ENCODE measurements at regions not wholly inside any gene's neighbourhood (a gene's known extent, or its start where the extent isn't known, plus 50 kb on each side); places are given as distances from the start of the nearest gene placed in this dataset.

GRCh38 chr11:32225571-32226285, 134.9 kb downstream of the RCN1 start:
- no peak for DNase-seq (ENCODE audit: low read depth, low spot score)
- TF ChIP-seq CTCF (IDR thresholded peaks at IDR 0.05; ENCODE audit: low read depth, low read length): no peak
- Histone ChIP-seq H3K4me3 (ENCODE audit: low read depth, low read length) (no peak overlapping the region), H3K27me3 (ENCODE audit: control insufficient read depth, insufficient read depth, low read length) (peaks cover 2% of the 10 kb centered on the region), H3K9me3 (ENCODE audit: control insufficient read depth, insufficient read depth, low read length) (no peaks in the 10 kb centered on the region), H3K27ac (ENCODE audit: low read depth, low read length) (no peak overlapping the region)
- POLR2A ChIA-PET: no interaction called here
- CTCF ChIA-PET: no interaction called here

GRCh38 chr11:32226480-32226879, 135.6 kb downstream of the RCN1 start:
- Histone ChIP-seq H3K4me3 (ENCODE audit: low read depth, low read length) (no peak overlapping the region), H3K27ac (ENCODE audit: low read depth, low read length) (no peak overlapping the region), H3K9me3 (ENCODE audit: control insufficient read depth, insufficient read depth, low read length) (no peaks in the 10 kb centered on the region), H3K27me3 (ENCODE audit: control insufficient read depth, insufficient read depth, low read length) (peaks cover 2% of the 10 kb centered on the region)
- CTCF ChIA-PET: no interaction called here
- no peak for DNase-seq (ENCODE audit: low read depth, low spot score)
- no peak for TF ChIP-seq CTCF (IDR thresholded peaks at IDR 0.05; ENCODE audit: low read depth, low read length)
- POLR2A ChIA-PET: no interaction called here

- no peak overlapping the region for H3K4me3 ChIP-seq (ENCODE audit: low read depth, low read length)
- ChIA-PET CTCF (no interaction called here), POLR2A (no interaction called here)
- no peaks in the 10 kb centered on the region for H3K27me3 ChIP-seq (ENCODE audit: control insufficient read depth, insufficient read depth, low read length)
- H3K27ac ChIP-seq (ENCODE audit: low read depth, low read length): no peak overlapping the region
- no peak for DNase-seq (ENCODE audit: low read depth, low spot score)
- H3K9me3 ChIP-seq (ENCODE audit: control insufficient read depth, insufficient read depth, low read length): no peaks in the 10 kb centered on the region
- TF ChIP-seq CTCF (IDR thresholded peaks at IDR 0.05; ENCODE audit: low read depth, low read length): no peak
Measured at GRCh38 chr11:32229576-32230240, 138.8 kb downstream of the RCN1 start.

- DNase-seq (ENCODE audit: low read depth, low spot score): no peak
- H3K27me3 ChIP-seq (ENCODE audit: control insufficient read depth, insufficient read depth, low read length): no peaks in the 10 kb centered on the region
- no peak overlapping the region for H3K27ac ChIP-seq (ENCODE audit: low read depth, low read length)
- H3K4me3 ChIP-seq (ENCODE audit: low read depth, low read length): no peak overlapping the region
- CTCF ChIA-PET: interaction anchor here (0.6 to 1.4 kb wide), 7 partner anchors 10 to 584 kb away, joined by 3 to 11 read pairs (median 4); no protein-coding TSS in a partner anchor
- H3K9me3 ChIP-seq (ENCODE audit: control insufficient read depth, insufficient read depth, low read length): no peaks in the 10 kb centered on the region
- TF ChIP-seq CTCF (IDR thresholded peaks at IDR 0.05; ENCODE audit: low read depth, low read length): peak; percentile 68
- POLR2A ChIA-PET: no interaction called here
Measured at GRCh38 chr11:32231909-32232493, 141.1 kb downstream of the RCN1 start.

GRCh38 chr11:32232516-32232915, 141.6 kb downstream of the RCN1 start:
- CTCF ChIA-PET: interaction anchor here (0.6 to 1.4 kb wide), 7 partner anchors 9 to 583 kb away, joined by 3 to 11 read pairs (median 4); no protein-coding TSS in a partner anchor
- H3K27me3 ChIP-seq (ENCODE audit: control insufficient read depth, insufficient read depth, low read length): no peaks in the 10 kb centered on the region
- TF ChIP-seq CTCF (IDR thresholded peaks at IDR 0.05; ENCODE audit: low read depth, low read length): no peak
- H3K27ac ChIP-seq (ENCODE audit: low read depth, low read length): no peak overlapping the region
- no peak for DNase-seq (ENCODE audit: low read depth, low spot score)
- POLR2A ChIA-PET: no interaction called here
- H3K4me3 ChIP-seq (ENCODE audit: low read depth, low read length): no peak overlapping the region
- no peaks in the 10 kb centered on the region for H3K9me3 ChIP-seq (ENCODE audit: control insufficient read depth, insufficient read depth, low read length)
